ENCODE measurements at regions not wholly inside any gene's neighbourhood (a gene's known extent, or its start where the extent isn't known, plus 50 kb on each side); places are given as distances from the start of the nearest gene placed in this dataset.

GRCh38 chr2:8541636-8542035 lies 140.2 kb upstream of the ID2 start:
- Histone ChIP-seq H3K4me3 (ENCODE audit: low read length) (no peak overlapping the region), H3K4me1 (ENCODE audit: low read length) (peaks cover 38% of the 10 kb centered on the region), H3K27ac (ENCODE audit: low read length) (no peak overlapping the region), H3K9me2 (replicated peaks; ENCODE audit: insufficient read depth, low read length) (no peaks in the 10 kb centered on the region), H2AFZ (ENCODE audit: low read length) (no peak overlapping the region), H3K9ac (ENCODE audit: low read length) (no peak overlapping the region), H3K27me3 (ENCODE audit: low read length) (no peaks in the 10 kb centered on the region), H3K4me2 (ENCODE audit: low read depth, low read length, poor library complexity, severe bottlenecking) (no peak overlapping the region), H3K9me3 (ENCODE audit: low read length) (no peaks in the 10 kb centered on the region), H3K36me3 (ENCODE audit: insufficient read depth, low read length) (no peaks in the 10 kb centered on the region), H4K20me1 (ENCODE audit: insufficient read depth, low read depth, low read length) (0 out of 2 replicates have a peak, but pooled peaks cover 4% of the 10 kb centered on the region), H3K79me2 (ENCODE audit: low read length) (no peaks in the 10 kb centered on the region)
- DNase-seq: no peak

- Histone ChIP-seq H3K4me3 (ENCODE audit: low read length) (no peak overlapping the region), H3K9ac (ENCODE audit: low read length) (no peak overlapping the region), H2AFZ (ENCODE audit: low read length) (no peak overlapping the region), H4K20me1 (ENCODE audit: insufficient read depth, low read depth, low read length) (0 out of 2 replicates have a peak, but pooled peaks cover 4% of the 10 kb centered on the region), H3K4me2 (ENCODE audit: low read depth, low read length, poor library complexity, severe bottlenecking) (no peak overlapping the region), H3K36me3 (ENCODE audit: insufficient read depth, low read length) (no peaks in the 10 kb centered on the region), H3K9me3 (ENCODE audit: low read length) (no peaks in the 10 kb centered on the region), H3K27me3 (ENCODE audit: low read length) (no peaks in the 10 kb centered on the region), H3K4me1 (ENCODE audit: low read length) (peaks cover 47% of the 10 kb centered on the region), H3K9me2 (replicated peaks; ENCODE audit: insufficient read depth, low read length) (no peaks in the 10 kb centered on the region), H3K79me2 (ENCODE audit: low read length) (no peaks in the 10 kb centered on the region), H3K27ac (ENCODE audit: low read length) (no peak overlapping the region)
- DNase-seq: no peak
Measured at GRCh38 chr2:8542381-8543059, 139.3 kb upstream of the ID2 start.

- no peak overlapping the region for H2AFZ ChIP-seq (ENCODE audit: low read length)
- H3K4me3 ChIP-seq (ENCODE audit: low read length): no peak overlapping the region
- H4K20me1 ChIP-seq (ENCODE audit: insufficient read depth, low read depth, low read length): 0 out of 2 replicates have a peak, but pooled peaks cover 4% of the 10 kb centered on the region
- H3K27me3 ChIP-seq (ENCODE audit: low read length): no peaks in the 10 kb centered on the region
- no peaks in the 10 kb centered on the region for H3K79me2 ChIP-seq (ENCODE audit: low read length)
- H3K9ac ChIP-seq (ENCODE audit: low read length): no peak overlapping the region
- H3K9me3 ChIP-seq (ENCODE audit: low read length): no peaks in the 10 kb centered on the region
- H3K4me2 ChIP-seq (ENCODE audit: low read depth, low read length, poor library complexity, severe bottlenecking): no peak overlapping the region
- H3K9me2 ChIP-seq (replicated peaks; ENCODE audit: insufficient read depth, low read length): no peaks in the 10 kb centered on the region
- no peak overlapping the region for H3K27ac ChIP-seq (ENCODE audit: low read length)
- peaks cover 52% of the 10 kb centered on the region for H3K4me1 ChIP-seq (ENCODE audit: low read length)
- H3K36me3 ChIP-seq (ENCODE audit: insufficient read depth, low read length): no peaks in the 10 kb centered on the region
- no peak for DNase-seq
Measured at GRCh38 chr2:8543060-8543382, 138.8 kb upstream of the ID2 start.

- Histone ChIP-seq H3K9me2 (replicated peaks; ENCODE audit: insufficient read depth, low read length) (no peaks in the 10 kb centered on the region), H3K4me3 (ENCODE audit: low read length) (no peak overlapping the region), H2AFZ (ENCODE audit: low read length) (no peak overlapping the region), H4K20me1 (ENCODE audit: insufficient read depth, low read depth, low read length) (0 out of 2 replicates have a peak, but pooled peaks cover 4% of the 10 kb centered on the region), H3K27ac (ENCODE audit: low read length) (no peak overlapping the region), H3K36me3 (ENCODE audit: insufficient read depth, low read length) (no peaks in the 10 kb centered on the region), H3K9ac (ENCODE audit: low read length) (no peak overlapping the region), H3K79me2 (ENCODE audit: low read length) (no peaks in the 10 kb centered on the region), H3K9me3 (ENCODE audit: low read length) (no peaks in the 10 kb centered on the region), H3K4me2 (ENCODE audit: low read depth, low read length, poor library complexity, severe bottlenecking) (no peak overlapping the region), H3K4me1 (ENCODE audit: low read length) (peaks cover 53% of the 10 kb centered on the region), H3K27me3 (ENCODE audit: low read length) (no peaks in the 10 kb centered on the region)
- DNase-seq: no peak
Measured at GRCh38 chr2:8543383-8544170, 138.3 kb upstream of the ID2 start.

- Histone ChIP-seq H3K9ac (ENCODE audit: low read length) (peak overlapping the region; percentile 12; the same call in 1 of the 2 replicates), H3K36me3 (ENCODE audit: insufficient read depth, low read length) (no peaks in the 10 kb centered on the region), H3K4me2 (ENCODE audit: low read depth, low read length, poor library complexity, severe bottlenecking) (peak overlapping the region; percentile 34), H4K20me1 (ENCODE audit: insufficient read depth, low read depth, low read length) (0 out of 2 replicates have a peak, but pooled peaks cover 4% of the 10 kb centered on the region), H3K9me2 (replicated peaks; ENCODE audit: insufficient read depth, low read length) (no peaks in the 10 kb centered on the region), H3K27ac (ENCODE audit: low read length) (no peak overlapping the region), H2AFZ (ENCODE audit: low read length) (no peak overlapping the region), H3K27me3 (ENCODE audit: low read length) (no peaks in the 10 kb centered on the region), H3K79me2 (ENCODE audit: low read length) (no peaks in the 10 kb centered on the region), H3K4me1 (ENCODE audit: low read length) (peaks cover 57% of the 10 kb centered on the region), H3K4me3 (ENCODE audit: low read length) (no peak overlapping the region), H3K9me3 (ENCODE audit: low read length) (no peaks in the 10 kb centered on the region)
- no peak for DNase-seq
Measured at GRCh38 chr2:8544171-8544785, 137.6 kb upstream of the ID2 start.

GRCh38 chr2:8544786-8545694 lies 136.8 kb upstream of the ID2 start:
- peaks cover 57% of the 10 kb centered on the region for H3K4me1 ChIP-seq (ENCODE audit: low read length)
- H3K27me3 ChIP-seq (ENCODE audit: low read length): no peaks in the 10 kb centered on the region
- 0 out of 2 replicates have a peak, but pooled peaks cover 4% of the 10 kb centered on the region for H4K20me1 ChIP-seq (ENCODE audit: insufficient read depth, low read depth, low read length)
- no peaks in the 10 kb centered on the region for H3K79me2 ChIP-seq (ENCODE audit: low read length)
- H3K9me2 ChIP-seq (replicated peaks; ENCODE audit: insufficient read depth, low read length): no peaks in the 10 kb centered on the region
- no peaks in the 10 kb centered on the region for H3K36me3 ChIP-seq (ENCODE audit: insufficient read depth, low read length)
- H2AFZ ChIP-seq (ENCODE audit: low read length): no peak overlapping the region
- peak overlapping the region; percentile 34 for H3K4me2 ChIP-seq (ENCODE audit: low read depth, low read length, poor library complexity, severe bottlenecking)
- no peak overlapping the region for H3K4me3 ChIP-seq (ENCODE audit: low read length)
- peak overlapping the region; percentile 12; the same call in 1 of the 2 replicates for H3K9ac ChIP-seq (ENCODE audit: low read length)
- DNase-seq: peak; percentile 66
- no peaks in the 10 kb centered on the region for H3K9me3 ChIP-seq (ENCODE audit: low read length)
- H3K27ac ChIP-seq (ENCODE audit: low read length): no peak overlapping the region

GRCh38 chr2:8545695-8546611 lies 135.9 kb upstream of the ID2 start:
- Histone ChIP-seq H3K9ac (ENCODE audit: low read length) (no peak overlapping the region), H3K9me2 (replicated peaks; ENCODE audit: insufficient read depth, low read length) (no peaks in the 10 kb centered on the region), H2AFZ (ENCODE audit: low read length) (no peak overlapping the region), H3K27me3 (ENCODE audit: low read length) (no peaks in the 10 kb centered on the region), H3K9me3 (ENCODE audit: low read length) (no peaks in the 10 kb centered on the region), H3K79me2 (ENCODE audit: low read length) (no peaks in the 10 kb centered on the region), H4K20me1 (ENCODE audit: insufficient read depth, low read depth, low read length) (0 out of 2 replicates have a peak, but pooled peaks cover 4% of the 10 kb centered on the region), H3K4me1 (ENCODE audit: low read length) (peaks cover 57% of the 10 kb centered on the region), H3K27ac (ENCODE audit: low read length) (no peak overlapping the region), H3K4me2 (ENCODE audit: low read depth, low read length, poor library complexity, severe bottlenecking) (peak overlapping the region; percentile 35), H3K36me3 (ENCODE audit: insufficient read depth, low read length) (no peaks in the 10 kb centered on the region), H3K4me3 (ENCODE audit: low read length) (peak overlapping the region; percentile 23; the same call in 1 of the 2 replicates)
- DNase-seq: no peak

All from Karpas-422 (cell line).